GM18520 (cell line): ENCODE measurements at regions not wholly inside any gene's neighbourhood (a gene's known extent, or its start where the extent isn't known, plus 50 kb on each side); places are given as distances from the start of the nearest gene placed in this dataset.

ENCODE experiments used
- ATAC-seq: cut with Tn5 transposase; IDR thresholded peaks from one replicate; pipeline ENCODE4 v1.9.1; 2021; ENCODE audit not compliant: unreplicated experiment

DNA sequence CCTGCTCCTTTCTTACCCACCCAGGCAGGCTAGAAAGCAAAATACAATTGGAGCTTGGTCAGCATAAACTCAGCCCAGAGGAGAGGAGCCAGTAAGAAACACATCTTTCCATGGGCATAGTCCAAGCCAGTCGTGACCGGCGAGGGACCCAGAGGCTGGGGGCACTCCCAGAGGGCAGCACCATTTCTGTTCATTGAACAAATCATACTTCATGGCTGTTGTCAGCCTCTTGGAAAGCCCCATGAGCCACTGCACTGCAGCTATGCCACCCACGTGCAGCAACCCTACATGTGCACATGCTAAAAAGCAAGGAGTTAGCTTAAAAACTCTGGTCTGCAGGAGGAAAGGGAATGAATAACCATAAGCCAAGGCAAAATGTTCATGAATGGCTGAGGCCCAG, 90.0 kb upstream of the CDKN3 start:
- ATAC-seq, result no peak

- ATAC-seq, result no peak
These were observed 87.2 kb upstream of the CDKN3 start for GRCh38 chr14:54309615-54310014.

- ATAC-seq, result no peak
These were observed 86.5 kb upstream of the CDKN3 start for GRCh38 chr14:54310151-54310850.

- no peak for ATAC-seq
These were observed 86.0 kb upstream of the CDKN3 start for GRCh38 chr14:54310851-54311228.

- no peak for ATAC-seq
These were observed 84.5 kb upstream of the CDKN3 start for GRCh38 chr14:54312166-54312801.

DNA sequence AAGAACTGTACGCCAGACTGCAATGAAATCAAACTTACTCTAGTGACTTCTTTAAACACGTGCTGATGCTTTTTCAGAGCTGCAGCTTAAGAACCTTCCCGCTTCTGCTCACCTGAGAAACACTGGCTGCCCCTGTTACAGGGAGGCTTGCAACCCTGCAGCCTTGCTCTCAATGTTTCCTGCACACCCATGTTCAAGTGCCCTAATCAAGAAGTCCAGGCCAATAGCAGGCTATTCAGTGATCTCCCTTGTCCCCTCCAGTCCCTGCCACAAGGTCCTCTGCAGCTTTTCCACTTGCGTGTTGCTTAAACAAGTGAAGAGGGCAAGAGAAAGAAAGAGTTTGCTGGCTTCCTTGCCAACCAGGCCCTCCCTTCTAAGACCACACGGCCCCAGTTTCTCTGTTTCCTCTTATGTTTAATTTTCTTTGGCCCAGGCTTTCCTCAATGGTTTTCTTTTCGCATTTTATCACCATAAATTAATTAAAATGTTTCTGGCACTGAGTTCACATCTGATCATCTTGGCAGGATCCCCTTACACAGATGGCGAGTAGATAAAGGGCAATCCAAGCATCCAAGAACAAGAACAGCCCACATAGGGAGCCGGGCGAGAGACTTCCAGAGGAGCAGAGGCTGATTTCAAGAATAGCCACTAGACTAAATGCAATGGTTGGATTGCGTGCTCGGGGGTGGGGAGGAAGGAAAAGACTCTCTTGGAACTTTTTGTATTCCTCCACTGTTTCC, 82.3 kb upstream of the CDKN3 start:
- ATAC-seq, result no peak

- ATAC-seq, result no peak
These were observed 80.2 kb upstream of the CDKN3 start for GRCh38 chr14:54316652-54317051.

GRCh38 chr14:54317391-54317790, 79.4 kb upstream of the CDKN3 start:
- no peak for ATAC-seq

GRCh38 chr14:54322246-54322645, 74.6 kb upstream of the CDKN3 start:
- no peak for ATAC-seq

GRCh38 chr14:54322701-54323337, 74.0 kb upstream of the CDKN3 start:
- no peak for ATAC-seq

DNA sequence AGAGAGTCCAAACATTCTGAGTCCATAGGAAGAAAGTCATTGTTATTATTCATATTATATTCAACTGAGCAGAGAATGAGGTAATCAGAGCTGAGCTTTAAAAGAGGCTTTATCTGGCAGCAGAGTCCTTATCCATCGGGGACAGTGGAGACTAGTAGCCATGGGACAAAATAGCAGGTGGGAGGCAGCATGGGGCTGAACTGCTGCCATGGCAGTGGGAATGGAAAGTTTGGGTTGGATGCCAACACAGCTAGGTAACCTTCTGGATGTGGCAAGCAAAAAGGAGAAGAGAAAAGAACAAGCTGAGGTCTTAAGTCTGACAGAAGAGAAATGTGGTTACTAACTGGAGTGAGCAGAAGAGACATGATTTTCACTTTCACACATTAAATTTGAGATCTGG, 71.0 kb upstream of the CDKN3 start:
- no peak for ATAC-seq

- ATAC-seq, result no peak
These were observed 67.6 kb upstream of the CDKN3 start for GRCh38 chr14:54329082-54329695.

- no peak for ATAC-seq
These were observed 65.9 kb upstream of the CDKN3 start for GRCh38 chr14:54330876-54331275.

GRCh38 chr14:54331516-54331915, 65.3 kb upstream of the CDKN3 start:
- no peak for ATAC-seq

GRCh38 chr14:54332490-54332889, 64.3 kb upstream of the CDKN3 start:
- ATAC-seq, result no peak

DNA sequence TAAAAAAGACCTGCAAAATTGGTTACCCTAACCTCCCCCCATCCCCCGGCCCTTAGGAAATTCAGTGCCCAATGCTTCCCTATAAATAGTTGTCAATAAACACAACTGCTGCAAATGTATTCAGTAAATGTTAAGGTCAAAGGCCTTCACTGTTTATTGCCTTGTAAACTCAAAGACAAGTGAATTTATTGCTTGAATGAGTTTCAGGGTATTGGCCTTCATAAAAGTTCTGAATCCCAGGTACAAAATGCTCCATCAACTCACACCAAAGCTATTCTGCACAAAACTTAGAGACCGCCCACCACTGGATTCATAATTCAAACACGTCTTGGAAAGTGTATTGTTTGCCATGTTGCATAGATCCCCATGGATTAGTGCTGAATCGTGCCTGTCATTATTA, 63.3 kb upstream of the CDKN3 start:
- ATAC-seq, result no peak

DNA sequence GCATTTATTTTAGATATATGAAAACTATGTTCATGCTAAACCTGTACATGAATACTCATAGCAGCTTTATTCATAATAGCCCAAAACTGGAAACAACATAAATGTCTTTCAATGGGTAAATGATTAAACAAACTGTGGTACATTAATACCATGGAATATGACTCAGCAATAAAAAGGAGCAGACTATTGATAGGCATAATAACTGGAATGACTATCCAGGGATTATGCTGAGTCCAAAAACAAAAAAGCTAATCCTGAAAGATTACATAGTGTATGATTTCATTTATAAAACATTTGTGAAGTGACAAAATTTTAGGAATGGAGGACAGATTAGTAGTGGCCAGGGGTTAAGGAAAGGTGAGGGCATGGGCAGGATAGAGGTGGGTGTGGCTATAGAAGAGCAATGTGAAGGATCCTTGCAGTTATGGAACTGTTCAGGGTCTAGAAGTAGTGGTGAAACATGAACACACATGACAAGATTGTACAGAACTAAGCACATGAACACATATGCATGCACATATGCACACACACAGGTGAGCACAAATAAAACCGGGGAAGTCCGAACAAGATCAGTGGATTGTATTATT, 61.1 kb upstream of the CDKN3 start:
- no peak for ATAC-seq

DNA sequence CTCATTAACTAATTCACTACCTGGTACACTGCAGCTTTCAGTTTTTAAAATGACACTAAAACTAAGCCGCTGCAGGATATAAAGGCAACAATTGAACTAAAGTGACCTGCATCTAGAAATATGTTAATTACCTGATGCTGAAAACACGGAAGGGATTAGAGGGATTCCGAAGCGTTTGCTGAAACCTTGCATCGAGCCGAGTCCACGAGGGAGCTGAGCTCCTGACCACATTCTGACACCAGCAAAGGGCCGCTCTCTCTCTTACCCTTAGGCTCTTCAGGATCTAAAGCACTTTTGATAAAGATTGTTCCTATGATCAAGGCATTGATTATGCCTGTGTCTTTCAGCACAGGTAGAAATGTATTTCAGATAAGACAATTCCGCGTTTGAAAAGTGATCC, 59.5 kb upstream of the CDKN3 start:
- no peak for ATAC-seq

DNA sequence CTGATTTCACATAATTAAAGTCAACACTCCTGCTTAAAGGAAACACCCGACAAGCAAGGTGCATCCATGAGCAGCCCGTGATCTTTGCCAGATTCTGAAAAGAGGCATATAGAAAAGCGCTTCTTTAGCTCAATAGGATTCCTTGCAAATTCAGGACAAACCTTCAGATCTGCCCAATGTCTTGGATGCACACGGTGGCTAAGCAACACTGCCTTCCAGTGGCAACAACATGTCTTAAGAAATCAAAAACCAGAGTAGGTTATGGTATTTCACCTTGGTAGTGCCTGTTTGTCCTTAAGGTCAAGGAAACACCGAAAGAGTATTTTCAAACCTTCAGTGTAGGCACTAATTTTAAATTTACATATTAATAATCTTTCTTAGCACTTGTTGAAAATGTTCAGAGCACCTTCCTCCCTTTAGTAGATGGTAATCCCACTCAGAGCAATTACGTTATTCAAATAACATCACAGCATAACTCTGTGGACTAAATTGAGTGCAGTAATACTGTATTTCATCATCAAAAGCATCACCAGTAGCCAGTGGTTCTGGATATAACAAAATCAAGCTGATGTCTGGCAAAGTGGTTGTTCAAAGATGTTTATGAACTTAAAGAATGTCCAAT, 58.0 kb upstream of the CDKN3 start:
- no peak for ATAC-seq

DNA sequence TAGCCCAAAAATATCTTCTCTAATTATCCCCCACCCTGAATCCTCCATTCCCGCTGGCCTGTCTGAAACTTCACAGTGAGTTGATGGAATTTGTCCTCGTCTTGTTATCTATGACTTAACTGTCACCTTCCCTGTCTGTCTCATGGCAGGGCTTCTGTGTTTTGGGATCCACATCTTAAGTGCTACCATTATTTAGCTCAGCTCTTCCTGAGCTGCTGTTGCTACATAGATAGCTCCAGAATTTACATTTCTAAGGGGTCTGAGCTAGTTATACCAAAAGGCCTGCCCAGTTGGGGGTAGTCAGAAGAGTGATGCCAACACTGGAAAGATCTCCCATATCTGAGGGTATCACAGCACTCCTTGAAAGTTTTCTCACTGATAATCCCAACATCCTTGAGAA, 57.0 kb upstream of the CDKN3 start:
- ATAC-seq, result no peak

GRCh38 chr14:54342806-54343205, 54.0 kb upstream of the CDKN3 start:
- no peak for ATAC-seq
